ENCODE measurements at regions not wholly inside any gene's neighbourhood (a gene's known extent, or its start where the extent isn't known, plus 50 kb on each side); places are given as distances from the start of the nearest gene placed in this dataset.

GRCh38 chr4:108359130-108359985 is 190.6 kb upstream of the LEF1 start:
- DNase-seq (ENCODE audit: insufficient read length, low spot score): no peak
- FAIRE-seq: no peak
- no peak for TF ChIP-seq POLR2A (IDR thresholded peaks at IDR 0.05; ENCODE audit: low read depth, low read length)
- no peak for TF ChIP-seq TAF1 (IDR thresholded peaks at IDR 0.05; ENCODE audit: low read depth, low read length)
- TF ChIP-seq PAX5 (IDR thresholded peaks at IDR 0.05; ENCODE audit: insufficient read depth, low read length, severe bottlenecking): no peak

- no peak for FAIRE-seq
- no peak for DNase-seq (ENCODE audit: insufficient read length, low spot score)
- TF ChIP-seq POU2F2 (IDR thresholded peaks at IDR 0.05; ENCODE audit: low read depth, low read length) (no peak), TAF1 (IDR thresholded peaks at IDR 0.05; ENCODE audit: low read depth, low read length) (no peak), PAX5 (IDR thresholded peaks at IDR 0.05; ENCODE audit: insufficient read depth, low read length, severe bottlenecking) (no peak), SPI1 (IDR thresholded peaks at IDR 0.05; ENCODE audit: low read depth, low read length) (no peak), POLR2A (IDR thresholded peaks at IDR 0.05; ENCODE audit: low read depth, low read length) (no peak), POLR2AphosphoS5 (IDR thresholded peaks at IDR 0.05; ENCODE audit: low read depth, low read length) (no peak)
Observed at GRCh38 chr4:108355902-108356535, 187.3 kb upstream of the LEF1 start.

DNA sequence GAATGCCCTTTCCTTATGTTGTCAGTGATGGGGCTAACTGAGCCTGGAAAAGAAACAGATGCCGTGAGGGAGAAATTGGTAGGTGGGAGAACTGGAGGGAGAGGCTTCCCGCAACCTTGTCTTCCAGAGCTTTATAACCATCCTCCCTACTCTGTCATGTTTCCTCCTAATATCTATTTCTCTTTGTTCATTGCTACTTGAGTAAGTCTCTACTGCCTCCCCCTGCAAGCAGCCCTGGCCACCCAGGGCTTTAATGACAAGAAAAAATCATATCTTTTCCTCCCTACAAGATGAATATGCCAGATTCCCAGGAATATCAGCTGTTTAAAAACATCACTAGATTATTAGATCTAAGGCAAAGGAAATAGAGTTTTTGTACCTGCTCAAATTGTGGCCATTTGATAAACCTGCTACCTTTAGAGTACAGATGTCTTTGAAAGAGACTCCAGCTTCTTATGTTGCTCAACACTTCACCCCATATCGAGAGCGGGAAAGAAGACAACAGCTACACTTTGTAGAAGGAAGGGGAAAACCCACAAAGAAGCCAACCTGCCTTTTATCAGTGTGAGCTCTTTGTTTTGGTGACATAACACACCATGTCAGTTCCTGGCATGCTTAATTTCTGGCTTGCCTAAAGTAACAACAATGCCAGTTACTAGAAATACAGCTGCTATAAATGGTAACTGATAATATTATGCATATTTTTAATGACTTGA is 186.6 kb upstream of the LEF1 start:
- DNase-seq (ENCODE audit: insufficient read length, low spot score) (no peak), FAIRE-seq (no peak)
- TF ChIP-seq POU2F2 (IDR thresholded peaks at IDR 0.05; ENCODE audit: low read depth, low read length) (no peak), TAF1 (IDR thresholded peaks at IDR 0.05; ENCODE audit: low read depth, low read length) (no peak), SPI1 (IDR thresholded peaks at IDR 0.05; ENCODE audit: low read depth, low read length) (no peak), POLR2AphosphoS5 (IDR thresholded peaks at IDR 0.05; ENCODE audit: low read depth, low read length) (no peak), PAX5 (IDR thresholded peaks at IDR 0.05; ENCODE audit: insufficient read depth, low read length, severe bottlenecking) (no peak), POLR2A (IDR thresholded peaks at IDR 0.05; ENCODE audit: low read depth, low read length) (no peak)

GRCh38 chr4:108352664-108353308 is 184.1 kb upstream of the LEF1 start:
- DNase-seq (ENCODE audit: insufficient read length, low spot score) (no peak), FAIRE-seq (no peak)
- TF ChIP-seq POLR2A (IDR thresholded peaks at IDR 0.05; ENCODE audit: low read depth, low read length) (no peak), PAX5 (IDR thresholded peaks at IDR 0.05; ENCODE audit: insufficient read depth, low read length, severe bottlenecking) (no peak), TAF1 (IDR thresholded peaks at IDR 0.05; ENCODE audit: low read depth, low read length) (no peak), SPI1 (IDR thresholded peaks at IDR 0.05; ENCODE audit: low read depth, low read length) (no peak), POLR2AphosphoS5 (IDR thresholded peaks at IDR 0.05; ENCODE audit: low read depth, low read length) (no peak), POU2F2 (IDR thresholded peaks at IDR 0.05; ENCODE audit: low read depth, low read length) (no peak)

- no peak for FAIRE-seq
- DNase-seq (ENCODE audit: insufficient read length, low spot score): no peak
- TF ChIP-seq POLR2AphosphoS5 (IDR thresholded peaks at IDR 0.05; ENCODE audit: low read depth, low read length): no peak
- no peak for TF ChIP-seq SPI1 (IDR thresholded peaks at IDR 0.05; ENCODE audit: low read depth, low read length)
- no peak for TF ChIP-seq POLR2A (IDR thresholded peaks at IDR 0.05; ENCODE audit: low read depth, low read length)
- no peak for TF ChIP-seq TAF1 (IDR thresholded peaks at IDR 0.05; ENCODE audit: low read depth, low read length)
- TF ChIP-seq POU2F2 (IDR thresholded peaks at IDR 0.05; ENCODE audit: low read depth, low read length): no peak
- no peak for TF ChIP-seq PAX5 (IDR thresholded peaks at IDR 0.05; ENCODE audit: insufficient read depth, low read length, severe bottlenecking)
Observed at GRCh38 chr4:108351791-108352190, 183.1 kb upstream of the LEF1 start.

DNA sequence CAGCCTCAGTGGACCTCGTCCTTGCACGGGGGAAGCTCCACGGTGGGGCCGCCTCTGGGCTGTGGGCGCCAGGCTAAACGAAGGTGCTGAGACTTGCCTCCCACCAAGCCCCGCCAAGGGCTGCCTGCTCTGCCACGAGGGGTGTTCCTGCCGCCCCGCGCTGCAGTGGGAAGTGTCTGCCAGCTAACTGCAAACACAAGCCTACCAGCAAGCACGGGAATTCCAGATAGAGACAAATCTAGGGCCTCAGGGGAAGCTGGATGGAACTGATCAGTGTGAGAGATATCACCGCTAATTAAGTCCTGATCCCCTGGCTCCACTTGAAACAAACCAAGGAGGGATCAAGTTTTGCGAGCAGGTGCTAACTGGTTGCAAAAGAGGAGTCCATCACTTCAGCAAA is 181.6 kb upstream of the LEF1 start:
- DNase-seq (ENCODE audit: insufficient read length, low spot score) (no peak), FAIRE-seq (no peak)
- TF ChIP-seq SPI1 (IDR thresholded peaks at IDR 0.05; ENCODE audit: low read depth, low read length) (no peak), POLR2A (IDR thresholded peaks at IDR 0.05; ENCODE audit: low read depth, low read length) (no peak), PAX5 (IDR thresholded peaks at IDR 0.05; ENCODE audit: insufficient read depth, low read length, severe bottlenecking) (no peak), POLR2AphosphoS5 (IDR thresholded peaks at IDR 0.05; ENCODE audit: low read depth, low read length) (no peak), POU2F2 (IDR thresholded peaks at IDR 0.05; ENCODE audit: low read depth, low read length) (no peak), TAF1 (IDR thresholded peaks at IDR 0.05; ENCODE audit: low read depth, low read length) (no peak)

- TF ChIP-seq TAF1 (IDR thresholded peaks at IDR 0.05; ENCODE audit: low read depth, low read length): no peak
- no peak for TF ChIP-seq POLR2A (IDR thresholded peaks at IDR 0.05; ENCODE audit: low read depth, low read length)
- no peak for TF ChIP-seq PAX5 (IDR thresholded peaks at IDR 0.05; ENCODE audit: insufficient read depth, low read length, severe bottlenecking)
- TF ChIP-seq POLR2AphosphoS5 (IDR thresholded peaks at IDR 0.05; ENCODE audit: low read depth, low read length): no peak
- TF ChIP-seq SPI1 (IDR thresholded peaks at IDR 0.05; ENCODE audit: low read depth, low read length): no peak
- no peak for TF ChIP-seq POU2F2 (IDR thresholded peaks at IDR 0.05; ENCODE audit: low read depth, low read length)
- FAIRE-seq (no peak), DNase-seq (ENCODE audit: insufficient read length, low spot score) (no peak)
Observed at GRCh38 chr4:108346818-108347210, 178.1 kb upstream of the LEF1 start.

- FAIRE-seq: no peak
- TF ChIP-seq PAX5 (IDR thresholded peaks at IDR 0.05; ENCODE audit: insufficient read depth, low read length, severe bottlenecking): no peak
- no peak for TF ChIP-seq SPI1 (IDR thresholded peaks at IDR 0.05; ENCODE audit: low read depth, low read length)
- no peak for TF ChIP-seq POLR2AphosphoS5 (IDR thresholded peaks at IDR 0.05; ENCODE audit: low read depth, low read length)
- TF ChIP-seq POLR2A (IDR thresholded peaks at IDR 0.05; ENCODE audit: low read depth, low read length): no peak
- no peak for TF ChIP-seq TAF1 (IDR thresholded peaks at IDR 0.05; ENCODE audit: low read depth, low read length)
- no peak for TF ChIP-seq POU2F2 (IDR thresholded peaks at IDR 0.05; ENCODE audit: low read depth, low read length)
Observed at GRCh38 chr4:108345862-108346817, 177.4 kb upstream of the LEF1 start.

More at GRCh38 chr4:108345862-108346817, 177.4 kb upstream of the LEF1 start:
- DNase-seq (ENCODE audit: insufficient read length, low spot score): no peak

Data from GM12891 (cell line).